Suprapubic skin (tissue), 4 donors: ENCODE measurements at regions not wholly inside any gene's neighbourhood (a gene's known extent, or its start where the extent isn't known, plus 50 kb on each side); places are given as distances from the start of the nearest gene placed in this dataset.

Experiments
- EP300 ChIP-seq: sonication (generic); formaldehyde crosslinking; IDR thresholded peaks from one replicate; pipeline ENCODE4 v1.6.1; 2017; ENCODE audit warnings: antibody characterized with exemption
- POLR2A ChIP-seq, 2 donors: fragments of 450-650 bp; IDR thresholded peaks; one replicate each; pipeline ENCODE4 v1.6.1; 2017; ENCODE audit warnings: antibody characterized with exemption in 2 of 2, mild to moderate bottlenecking in 2 of 2, moderate library complexity in 2 of 2
- POLR2AphosphoS5 ChIP-seq, 3 donors: sonication (generic); formaldehyde crosslinking; IDR thresholded peaks; one replicate each; pipeline ENCODE4 v1.6.1; 2017; ENCODE audit warnings: antibody characterized with exemption in 3 of 3
- TF ChIP-seq, protein P1 (sequence below), 2 donors: fragments of 200-600 bp in 1 of 2; fragments of 450-650 bp in 1 of 2; sonication (generic) in 1 of 2; IDR thresholded peaks; one replicate each; pipeline ENCODE4 v1.5.1; 2016 to 2019; ENCODE audit warnings: antibody characterized with exemption in 2 of 2, mild to moderate bottlenecking in 1 of 2, moderate library complexity in 1 of 2

DNA sequence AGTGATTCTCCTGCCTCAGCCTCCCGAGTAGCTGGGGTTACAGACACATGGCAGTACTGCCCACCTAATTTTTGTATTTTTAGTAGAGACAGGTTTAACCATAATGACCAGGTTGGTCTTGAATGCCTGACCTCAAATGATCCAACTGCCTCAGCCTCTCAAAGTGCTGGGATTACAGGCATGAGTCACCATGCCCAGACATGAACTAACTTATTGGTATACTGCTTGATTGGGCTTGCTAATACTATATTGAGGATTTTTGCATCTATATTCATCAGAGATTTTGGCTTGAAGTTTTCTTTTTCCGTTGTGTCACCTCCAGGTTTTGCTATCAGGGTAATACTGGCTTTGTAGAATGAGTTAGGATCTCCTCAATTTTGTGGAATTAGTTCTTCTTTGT, 706.1 kb upstream of the HS6ST1 start:
- TF ChIP-seq, protein P1, sequence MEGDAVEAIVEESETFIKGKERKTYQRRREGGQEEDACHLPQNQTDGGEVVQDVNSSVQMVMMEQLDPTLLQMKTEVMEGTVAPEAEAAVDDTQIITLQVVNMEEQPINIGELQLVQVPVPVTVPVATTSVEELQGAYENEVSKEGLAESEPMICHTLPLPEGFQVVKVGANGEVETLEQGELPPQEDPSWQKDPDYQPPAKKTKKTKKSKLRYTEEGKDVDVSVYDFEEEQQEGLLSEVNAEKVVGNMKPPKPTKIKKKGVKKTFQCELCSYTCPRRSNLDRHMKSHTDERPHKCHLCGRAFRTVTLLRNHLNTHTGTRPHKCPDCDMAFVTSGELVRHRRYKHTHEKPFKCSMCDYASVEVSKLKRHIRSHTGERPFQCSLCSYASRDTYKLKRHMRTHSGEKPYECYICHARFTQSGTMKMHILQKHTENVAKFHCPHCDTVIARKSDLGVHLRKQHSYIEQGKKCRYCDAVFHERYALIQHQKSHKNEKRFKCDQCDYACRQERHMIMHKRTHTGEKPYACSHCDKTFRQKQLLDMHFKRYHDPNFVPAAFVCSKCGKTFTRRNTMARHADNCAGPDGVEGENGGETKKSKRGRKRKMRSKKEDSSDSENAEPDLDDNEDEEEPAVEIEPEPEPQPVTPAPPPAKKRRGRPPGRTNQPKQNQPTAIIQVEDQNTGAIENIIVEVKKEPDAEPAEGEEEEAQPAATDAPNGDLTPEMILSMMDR (IDR thresholded peaks at IDR 0.05): no peak
- TF ChIP-seq POLR2AphosphoS5 (IDR thresholded peaks at IDR 0.05) (no peak), POLR2A (IDR thresholded peaks at IDR 0.05) (no peak), EP300 (no peak)
